Glomerular visceral epithelial cell (primary cell): ENCODE measurements at regions not wholly inside any gene's neighbourhood (a gene's known extent, or its start where the extent isn't known, plus 50 kb on each side); places are given as distances from the start of the nearest gene placed in this dataset.

Experiments
- DNase-seq: peaks from one replicate; pipeline ENCODE4 v3.0.0-alpha.2; 2016; ENCODE audit errors: extremely low spot score

DNA sequence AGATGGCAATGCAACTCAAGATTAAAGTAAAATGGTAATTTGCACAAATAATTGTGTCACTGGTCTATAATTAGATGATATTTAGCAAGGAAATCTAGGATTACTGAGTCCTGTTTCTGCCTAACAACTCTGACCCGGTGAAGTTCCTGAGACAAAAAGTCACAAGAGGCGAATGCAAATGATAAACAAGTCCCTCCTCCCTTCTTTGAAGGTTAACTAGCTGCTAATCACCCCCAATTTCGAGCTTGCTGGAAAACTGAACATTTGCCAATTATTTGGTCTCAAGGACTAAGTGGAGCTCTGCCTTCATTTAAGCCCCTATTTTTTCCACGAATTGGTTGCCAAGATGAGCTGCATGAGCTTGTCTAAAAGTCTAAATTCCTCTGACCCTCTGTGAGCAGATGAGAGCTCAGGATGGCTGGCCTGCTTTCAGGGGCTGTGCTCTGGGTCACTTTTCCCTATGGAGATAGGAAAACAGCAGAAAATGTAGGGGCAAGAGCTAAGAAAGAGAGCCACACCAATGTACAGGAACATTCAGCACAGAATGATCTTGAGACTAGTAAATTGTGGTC is 127.3 kb downstream of the MBL2 start:
- no peak for DNase-seq

DNA sequence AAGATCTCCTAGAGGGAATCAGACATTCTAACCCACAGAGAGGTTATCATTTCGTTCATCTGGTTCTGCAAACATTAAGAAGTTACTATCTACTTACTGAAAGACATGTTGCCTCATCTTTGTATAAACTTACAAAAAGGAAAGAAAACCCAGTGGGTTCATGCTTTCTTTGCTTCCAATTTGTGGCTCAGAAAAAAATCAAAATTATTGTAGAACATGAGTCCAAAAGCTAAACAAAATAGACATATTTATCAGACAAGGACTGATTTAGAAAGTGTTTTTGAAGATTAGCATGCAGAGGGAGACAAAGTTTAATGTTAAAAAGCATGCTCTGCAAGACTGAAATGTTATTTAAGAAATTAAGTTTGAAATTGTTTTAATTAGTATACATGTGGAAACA is 123.1 kb downstream of the MBL2 start:
- DNase-seq, result no peak

GRCh38 chr10:52650873-52651272 is 121.7 kb downstream of the MBL2 start:
- no peak for DNase-seq

GRCh38 chr10:52651293-52651692 is 121.3 kb downstream of the MBL2 start:
- no peak for DNase-seq

DNA sequence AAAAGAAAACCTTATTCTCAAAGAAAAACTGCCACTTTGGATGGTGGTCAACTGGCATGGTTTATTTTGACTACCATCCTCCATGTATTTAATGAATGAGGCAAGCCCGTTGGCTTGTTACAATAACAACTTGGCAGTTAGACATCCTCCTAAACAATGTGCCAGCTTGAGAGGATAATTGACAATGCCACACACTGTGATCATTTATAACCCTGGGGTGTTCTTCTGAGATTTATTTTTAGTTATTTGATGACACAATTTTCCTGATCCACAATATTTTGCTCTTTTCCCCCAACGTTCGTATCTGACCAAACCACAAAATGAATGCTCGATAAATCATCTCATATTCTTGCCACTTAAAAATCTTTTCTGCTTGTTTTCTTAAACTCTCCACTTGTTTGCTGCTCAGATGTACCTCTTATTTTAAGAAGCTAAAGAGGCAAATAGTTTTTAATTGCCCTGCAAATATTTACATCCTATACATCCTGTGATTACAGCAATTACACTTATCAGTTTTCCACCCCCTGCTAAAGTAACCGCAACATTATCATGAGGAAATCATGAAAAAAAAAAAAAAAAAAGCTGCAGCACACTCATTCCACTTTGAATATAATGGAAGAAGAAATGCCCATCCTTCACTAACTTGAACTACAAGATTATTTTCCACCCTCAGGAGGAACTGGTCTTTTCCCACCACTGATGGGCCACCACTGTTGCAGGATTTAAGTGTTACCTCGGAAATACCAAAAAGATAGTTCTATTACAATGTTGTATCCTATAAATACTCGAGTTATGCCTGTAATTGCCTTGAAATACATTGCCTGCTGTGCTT is 119.9 kb downstream of the MBL2 start:
- no peak for DNase-seq

GRCh38 chr10:52653263-52653909 is 119.2 kb downstream of the MBL2 start:
- DNase-seq, result no peak

DNA sequence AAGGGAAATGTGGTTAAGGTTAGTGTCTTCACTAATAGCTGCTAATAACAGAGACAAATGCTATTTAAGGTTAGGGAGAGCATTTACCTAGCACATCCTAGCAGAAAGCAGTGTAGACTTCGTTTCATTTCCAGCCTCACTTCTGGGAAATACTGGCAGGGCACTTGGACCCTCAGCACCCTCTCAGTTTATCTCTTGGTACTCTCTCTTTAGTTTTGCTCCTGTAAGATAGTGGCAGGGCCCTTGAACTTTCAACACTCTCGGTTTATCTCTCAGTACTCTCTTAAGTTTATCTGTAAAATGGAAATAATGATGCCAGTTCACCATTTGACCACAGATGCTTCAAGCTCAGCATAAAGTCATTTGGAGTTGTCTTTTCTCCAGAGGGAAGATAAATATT is 118.4 kb downstream of the MBL2 start:
- DNase-seq, result no peak

DNA sequence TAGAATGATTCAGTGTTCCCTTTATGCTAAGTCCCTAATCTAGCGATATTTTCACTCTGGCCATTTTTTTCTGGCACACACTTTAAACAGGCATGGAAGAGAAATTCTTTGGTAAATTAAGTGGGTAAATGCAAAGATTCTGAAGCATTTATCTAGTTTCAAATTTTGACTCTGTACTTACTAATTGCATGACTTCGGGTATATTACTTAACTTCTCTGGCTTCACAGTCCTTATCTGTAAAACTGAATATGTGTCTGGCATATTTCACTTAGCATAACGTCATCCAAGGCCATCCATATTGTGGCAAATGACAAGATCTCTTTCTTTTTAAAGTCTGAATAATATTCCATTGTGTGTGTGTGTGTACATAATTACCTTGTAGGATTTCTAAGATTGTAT is 114.5 kb downstream of the MBL2 start:
- DNase-seq, result no peak

DNA sequence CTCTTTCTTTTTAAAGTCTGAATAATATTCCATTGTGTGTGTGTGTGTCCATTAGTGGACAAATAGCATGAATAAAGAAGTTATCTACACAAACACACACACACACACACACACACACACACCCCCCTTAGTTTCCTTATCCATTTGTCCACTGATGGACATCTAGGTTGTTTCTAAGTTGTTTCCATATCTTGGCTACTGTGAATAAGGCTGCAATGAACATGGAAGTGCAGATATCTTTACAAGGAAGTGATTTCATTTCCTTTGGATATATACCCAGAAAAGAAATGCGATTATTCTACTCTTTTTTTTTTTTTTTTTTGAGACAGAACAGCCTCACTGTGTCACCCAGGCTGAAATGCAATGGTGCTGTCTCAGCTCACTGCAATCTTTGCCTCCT is 113.5 kb downstream of the MBL2 start:
- DNase-seq, result no peak

DNA sequence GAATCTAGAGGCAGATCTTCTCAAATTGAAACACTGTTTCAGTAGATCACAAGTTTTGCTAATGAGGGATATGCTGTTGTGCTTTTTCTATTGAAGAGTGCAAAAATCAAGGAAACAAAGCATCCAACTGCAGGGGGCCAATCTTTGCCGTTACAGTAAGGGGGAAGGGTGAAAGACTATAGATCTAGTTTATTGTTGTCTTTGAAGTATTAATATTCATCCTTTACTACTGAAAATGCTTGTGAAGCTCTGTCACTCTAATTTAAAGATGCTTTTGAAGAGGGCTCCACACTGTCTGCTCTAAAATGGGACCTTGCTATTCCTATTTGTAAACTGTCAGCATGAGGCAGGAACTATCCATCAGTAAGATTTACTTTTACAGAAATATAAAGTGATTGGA is 110.3 kb downstream of the MBL2 start:
- no peak for DNase-seq

DNA sequence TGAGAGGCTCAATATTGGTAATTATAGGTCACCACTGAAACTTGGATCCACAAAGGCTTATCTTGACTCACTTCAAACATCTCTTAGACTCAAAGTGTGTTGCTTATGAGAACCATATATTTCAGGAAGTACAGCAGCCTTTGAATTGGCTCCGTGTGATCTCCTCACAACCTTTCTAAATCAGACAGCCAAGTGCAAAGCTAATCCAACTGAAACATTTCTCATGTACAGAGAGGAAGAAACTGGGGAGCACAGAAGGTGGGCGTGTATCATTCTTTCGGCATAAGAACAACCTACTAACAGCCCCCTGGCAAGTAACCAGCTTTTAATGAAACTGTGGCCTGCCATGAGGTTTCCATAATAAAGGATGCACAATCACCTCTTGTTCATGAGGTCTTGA is 109.4 kb downstream of the MBL2 start:
- no peak for DNase-seq

GRCh38 chr10:52664629-52665028 is 108.0 kb downstream of the MBL2 start:
- DNase-seq, result no peak

DNA sequence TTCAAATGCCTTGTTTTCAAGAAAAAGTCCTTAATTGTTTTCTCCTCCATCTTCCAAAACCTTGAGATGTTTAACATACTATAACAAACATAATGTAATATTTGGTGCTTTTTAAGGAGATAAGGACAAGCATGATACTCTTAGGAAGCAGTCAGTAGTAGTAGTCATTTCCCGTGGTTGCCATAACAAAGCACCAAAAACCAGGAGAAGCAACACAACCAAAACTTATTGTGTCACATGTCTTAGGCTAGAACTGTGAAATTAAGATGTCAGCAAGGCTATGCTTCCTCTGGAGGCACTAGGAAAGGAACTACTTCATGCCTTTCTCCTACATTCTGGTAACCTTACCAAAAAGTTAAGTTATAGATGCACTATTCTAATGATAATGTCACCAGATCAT is 106.8 kb downstream of the MBL2 start:
- no peak for DNase-seq

DNA sequence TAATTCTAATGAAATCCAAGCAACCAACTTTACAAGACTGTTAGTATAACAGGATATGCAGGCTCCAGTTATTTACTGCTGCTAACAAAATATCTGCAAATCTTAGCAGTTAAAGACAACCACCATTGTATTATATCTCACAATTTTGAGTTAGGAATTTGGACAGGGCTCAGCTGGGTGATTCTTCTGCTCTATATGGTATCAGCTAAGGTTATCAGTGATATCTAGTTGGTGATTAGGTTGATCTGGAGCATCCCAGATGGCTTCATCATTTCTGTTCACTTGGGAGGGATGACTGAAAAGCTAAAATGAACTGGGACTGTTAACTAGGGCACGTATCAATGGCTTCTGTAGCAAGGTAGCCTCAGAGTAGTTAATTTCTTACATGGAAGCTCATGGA is 105.7 kb downstream of the MBL2 start:
- no peak for DNase-seq

- DNase-seq, result no peak
Measured at GRCh38 chr10:52668024-52668423, 104.6 kb downstream of the MBL2 start.

DNA sequence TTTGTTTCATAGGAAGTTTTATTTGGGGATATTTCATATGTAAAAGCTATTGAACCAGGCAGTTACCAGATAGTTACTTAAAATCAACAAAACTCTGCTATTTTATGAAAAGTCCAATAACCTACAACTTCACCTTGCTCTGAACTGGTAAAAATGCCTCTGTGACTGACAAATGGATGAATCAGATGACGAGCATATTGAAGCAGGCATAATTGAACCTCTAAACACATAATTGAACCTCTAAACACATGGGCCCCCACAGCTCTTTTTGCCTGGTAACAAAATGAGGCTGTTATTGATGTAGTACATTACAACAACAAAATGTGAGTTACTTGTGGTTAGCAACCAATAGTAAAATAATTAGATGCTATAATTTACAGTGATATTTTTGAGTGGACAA is 99.7 kb downstream of the MBL2 start:
- DNase-seq, result no peak

GRCh38 chr10:52673468-52673867 is 99.1 kb downstream of the MBL2 start:
- no peak for DNase-seq

GRCh38 chr10:52674474-52674873 is 98.1 kb downstream of the MBL2 start:
- DNase-seq, result no peak

DNA sequence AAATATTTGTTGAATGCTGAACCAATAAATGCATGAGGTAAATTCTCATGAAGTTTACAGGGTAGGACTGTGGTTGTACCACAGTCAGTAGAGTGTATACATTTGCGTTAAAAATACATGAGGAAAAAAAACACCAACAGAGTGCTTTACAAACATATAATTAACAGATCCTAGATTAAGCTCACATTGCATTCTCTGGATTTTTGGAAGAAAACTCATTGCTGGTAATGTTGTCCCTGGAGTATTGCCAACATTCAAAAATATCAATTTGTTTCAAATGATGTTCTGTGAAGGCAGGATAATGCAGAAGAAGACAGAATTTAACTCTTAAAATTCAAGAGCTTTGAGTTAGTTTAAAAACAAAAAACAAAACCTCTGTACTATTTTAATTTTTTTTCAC is 95.5 kb downstream of the MBL2 start:
- DNase-seq, result no peak

- no peak for DNase-seq
Measured at GRCh38 chr10:52678611-52679010, 94.0 kb downstream of the MBL2 start.

GRCh38 chr10:52679117-52679516 is 93.5 kb downstream of the MBL2 start:
- no peak for DNase-seq

- no peak for DNase-seq
Measured at GRCh38 chr10:52682766-52683165, 89.8 kb downstream of the MBL2 start.

GRCh38 chr10:52683776-52684175 is 88.8 kb downstream of the MBL2 start:
- DNase-seq, result no peak
